ENCODE measurements at regions not wholly inside any gene's neighbourhood (a gene's known extent, or its start where the extent isn't known, plus 50 kb on each side); places are given as distances from the start of the nearest gene placed in this dataset.

- TF ChIP-seq BHLHE40 (IDR thresholded peaks at IDR 0.05; ENCODE audit: low read depth, low read length) (no peak), CTCF (conservative IDR thresholded peaks at IDR 0.05; ENCODE audit: low read depth, low read length) (no peak), RFX5 (IDR thresholded peaks at IDR 0.05; ENCODE audit: low read depth, low read length) (no peak)
Observed at GRCh38 chr3:71902258-71903111, 117.5 kb upstream of the PROK2 start.

Measured in IMR-90 (cell line).